T-helper 22 cell (primary cell): ENCODE measurements at regions not wholly inside any gene's neighbourhood (a gene's known extent, or its start where the extent isn't known, plus 50 kb on each side); places are given as distances from the start of the nearest gene placed in this dataset.
"Not testable (repeated sequence)": the region's sequence is repeated elsewhere in the genome, so short reads cannot be mapped to it uniquely, and the experiment has no call there.

Source experiments
- DNase-seq: peaks from one replicate; pipeline ENCODE4 v3.0.0-alpha.2; 2020; ENCODE audit warnings: low read depth

DNA sequence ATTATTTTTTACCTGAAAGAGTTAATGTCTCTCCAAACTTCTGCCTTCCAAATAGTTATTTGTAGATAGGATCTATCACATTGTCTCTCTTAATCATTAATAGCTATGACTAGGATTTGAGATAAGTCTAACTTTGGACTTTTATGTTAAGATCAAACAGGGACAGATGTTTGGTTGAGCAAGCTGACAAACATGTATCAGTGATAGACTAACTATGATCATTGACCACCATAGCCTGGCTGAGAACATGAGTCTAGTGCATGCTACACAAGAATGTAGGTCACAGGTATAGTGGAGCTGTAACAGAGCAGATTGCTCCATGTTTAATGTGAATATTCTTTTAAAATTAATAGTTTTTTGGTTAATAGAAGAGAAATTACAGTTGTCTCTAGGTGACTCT lies 52.0 kb downstream of the SYT15B start:
- DNase-seq = not testable (repeated sequence)

GRCh38 chr10:47710443-47710842 lies 52.9 kb downstream of the SYT15B start:
- DNase-seq = not testable (repeated sequence)

GRCh38 chr10:47705698-47706414 lies 57.5 kb downstream of the SYT15B start:
- DNase-seq = peak; percentile 40

- not testable (repeated sequence) for DNase-seq
Observed at GRCh38 chr10:47701285-47701684, 62.1 kb downstream of the SYT15B start.

DNA sequence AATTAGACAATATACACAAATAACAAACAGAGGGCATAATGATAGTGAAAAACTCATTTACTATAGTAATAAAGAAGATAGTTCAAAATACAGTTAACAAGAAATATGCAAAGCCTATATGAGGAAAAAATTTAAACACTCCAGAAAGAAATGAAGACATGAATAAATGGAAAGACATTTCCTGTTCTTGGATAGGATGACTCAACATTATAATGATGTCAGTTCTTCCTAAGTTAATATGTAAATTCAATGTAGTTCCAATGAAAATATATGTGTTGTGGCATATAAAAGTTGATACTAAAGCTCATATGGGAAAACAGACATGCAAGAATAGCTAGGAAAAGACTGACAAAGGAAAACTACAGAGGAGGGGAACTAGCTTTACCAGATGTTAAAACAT lies 63.5 kb downstream of the SYT15B start:
- not testable (repeated sequence) for DNase-seq

- DNase-seq = not testable (repeated sequence)
Observed at GRCh38 chr10:47696170-47696569, 67.2 kb downstream of the SYT15B start.

- not testable (repeated sequence) for DNase-seq
Observed at GRCh38 chr10:47695149-47695548, 68.2 kb downstream of the SYT15B start.

GRCh38 chr10:47690304-47690703 lies 73.1 kb downstream of the SYT15B start:
- DNase-seq = not testable (repeated sequence)

GRCh38 chr10:47683826-47684475 lies 79.4 kb downstream of the SYT15B start:
- not testable (repeated sequence) for DNase-seq

GRCh38 chr10:47681638-47681990 lies 81.8 kb downstream of the SYT15B start:
- not testable (repeated sequence) for DNase-seq

DNA sequence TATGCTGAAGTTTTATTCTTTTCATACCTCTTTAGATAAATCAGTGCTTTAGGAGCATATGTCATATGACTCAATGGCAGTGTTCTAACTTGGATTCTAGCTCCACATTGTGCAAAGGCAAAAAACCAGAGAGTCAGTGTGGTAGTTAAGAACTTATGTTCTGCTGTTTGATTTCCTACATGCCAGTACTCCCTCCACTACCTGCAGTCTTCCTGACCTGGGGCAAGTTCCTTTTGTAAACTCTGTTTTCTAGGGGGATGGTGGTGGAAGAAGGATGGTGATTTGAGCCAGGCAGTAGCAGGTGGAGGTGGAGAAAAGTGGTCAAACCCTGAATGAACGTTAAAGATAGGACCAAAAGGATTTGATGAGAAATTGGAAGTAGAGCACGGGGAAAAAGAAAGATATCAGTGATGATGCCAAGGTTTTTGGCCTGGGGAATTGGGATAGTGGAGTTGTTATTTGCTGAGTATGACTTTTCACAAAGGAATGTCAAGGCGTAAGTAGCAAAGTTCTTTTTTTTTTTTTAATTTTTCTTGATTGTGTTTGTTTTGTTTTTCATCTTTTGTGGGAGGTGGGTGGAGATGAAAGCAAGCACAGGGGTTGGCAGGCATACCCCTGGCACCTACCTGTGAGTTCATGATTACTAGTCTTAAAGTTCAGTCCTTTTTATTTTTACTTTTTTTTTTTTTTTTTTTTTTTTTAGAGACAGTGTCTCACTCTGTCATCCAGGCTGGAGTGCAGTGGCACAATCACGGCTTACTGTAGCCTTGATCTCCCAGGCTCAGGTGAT lies 82.3 kb downstream of the SYT15B start:
- not testable (repeated sequence) for DNase-seq

DNA sequence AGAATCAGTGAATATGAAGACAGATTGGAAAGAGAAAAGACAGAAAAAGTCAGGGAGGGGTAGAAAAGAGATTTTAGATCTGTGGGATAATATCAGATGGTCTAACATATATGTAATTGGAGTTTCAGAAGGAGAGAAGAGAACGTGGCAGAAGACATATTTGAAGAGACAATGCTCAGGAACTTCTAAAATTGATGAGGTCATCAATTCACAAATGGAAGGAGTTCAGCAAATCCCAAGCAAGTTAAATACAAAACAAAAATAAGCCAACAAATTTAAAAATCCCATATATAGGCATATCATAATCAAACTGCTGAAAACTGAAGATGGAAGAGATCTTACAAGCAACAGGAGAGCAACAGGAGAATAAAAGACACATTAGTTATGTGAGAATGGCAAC lies 87.3 kb downstream of the SYT15B start:
- not testable (repeated sequence) for DNase-seq

- DNase-seq = not testable (repeated sequence)
Observed at GRCh38 chr10:47675577-47675976, 87.8 kb downstream of the SYT15B start.

DNA sequence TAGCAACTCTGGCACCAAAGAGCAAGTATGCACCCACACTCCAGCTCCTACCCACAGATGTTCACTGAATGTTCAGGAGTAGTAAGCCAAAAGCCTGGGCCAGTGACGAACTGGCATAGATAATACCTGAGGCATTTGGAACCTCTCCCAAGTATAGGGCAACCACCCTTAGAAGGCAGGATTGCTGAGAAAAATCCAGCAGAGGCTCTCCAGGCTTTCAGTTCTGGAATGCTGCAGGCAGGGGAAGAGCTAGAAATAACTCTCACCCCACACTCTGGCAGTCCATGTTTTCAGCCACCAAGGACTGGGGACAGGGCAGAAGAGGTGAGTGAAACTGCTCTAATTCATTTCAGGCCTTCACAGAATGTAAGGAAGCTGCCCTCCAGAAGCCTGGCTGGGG lies 90.3 kb downstream of the SYT15B start:
- not testable (repeated sequence) for DNase-seq

GRCh38 chr10:47670857-47671256 lies 92.5 kb downstream of the SYT15B start:
- DNase-seq = not testable (repeated sequence)

DNA sequence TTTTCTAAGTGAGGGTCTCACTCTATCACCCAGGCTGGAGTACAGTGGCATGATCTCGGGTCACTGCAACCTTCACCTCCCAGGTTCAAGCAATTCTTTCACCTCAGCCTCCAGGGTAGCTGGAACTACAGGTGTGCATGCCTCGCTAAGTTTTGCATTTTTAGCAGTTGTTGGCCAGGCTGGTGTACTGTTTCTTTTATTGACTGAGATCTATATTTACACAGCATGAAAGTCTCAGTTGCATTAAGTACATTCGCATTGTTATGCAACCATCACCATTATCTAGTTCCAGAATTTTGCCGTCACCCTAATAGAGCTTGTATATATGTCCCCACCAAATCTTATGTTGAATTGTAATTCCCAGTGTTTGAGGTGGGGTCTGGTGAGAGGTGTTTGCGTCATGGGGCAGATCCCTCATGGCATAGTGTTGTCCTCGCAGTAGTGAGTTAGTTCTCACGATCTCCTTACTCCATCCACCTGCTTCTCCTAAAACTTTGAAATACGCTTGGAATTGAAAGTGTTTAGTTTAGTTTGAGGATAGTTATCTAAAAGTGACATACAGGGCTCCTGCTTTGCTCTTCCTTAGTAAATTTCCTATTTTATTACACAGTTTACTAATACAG lies 101.3 kb downstream of the SYT15B start:
- not testable (repeated sequence) for DNase-seq

- not testable (repeated sequence) for DNase-seq
Observed at GRCh38 chr10:47656732-47657131, 106.7 kb downstream of the SYT15B start.

DNA sequence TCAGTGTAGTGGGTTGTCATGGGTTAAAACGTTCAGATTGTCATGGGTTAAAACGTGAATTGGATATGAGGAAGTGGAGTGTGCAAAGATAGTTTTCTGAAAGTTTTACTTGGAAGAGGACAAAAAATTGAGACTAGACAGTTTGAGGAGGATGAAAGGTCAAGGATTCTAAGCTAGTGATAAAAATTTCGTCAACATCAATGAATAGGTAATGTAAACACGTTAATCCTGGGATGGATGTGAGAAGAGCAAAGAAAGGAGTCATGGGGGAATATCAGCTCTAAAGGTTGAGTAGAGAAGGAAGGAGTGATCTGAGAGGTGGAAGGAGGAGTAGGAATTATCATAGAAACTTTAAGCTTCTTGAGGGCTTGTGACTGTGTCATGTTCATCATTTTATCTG lies 109.2 kb downstream of the SYT15B start:
- not testable (repeated sequence) for DNase-seq

DNA sequence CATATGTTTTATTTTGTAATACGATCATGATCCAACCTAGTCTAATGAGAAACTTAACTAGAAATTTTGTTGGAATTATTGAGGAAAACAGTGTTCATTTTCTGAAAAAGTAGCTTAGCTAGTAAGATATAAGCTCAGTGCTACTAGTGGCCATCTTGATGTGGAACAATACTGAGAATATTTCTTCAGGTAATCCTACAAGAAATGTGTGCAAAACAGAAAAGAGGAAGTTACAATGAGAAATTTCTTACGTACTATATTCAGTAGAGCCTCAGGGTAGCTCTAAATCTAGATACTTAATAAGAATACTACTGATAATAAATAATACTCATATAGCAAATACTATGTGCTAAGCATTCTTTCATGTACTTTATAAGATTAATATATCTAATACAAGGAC lies 114.8 kb downstream of the SYT15B start:
- not testable (repeated sequence) for DNase-seq

DNA sequence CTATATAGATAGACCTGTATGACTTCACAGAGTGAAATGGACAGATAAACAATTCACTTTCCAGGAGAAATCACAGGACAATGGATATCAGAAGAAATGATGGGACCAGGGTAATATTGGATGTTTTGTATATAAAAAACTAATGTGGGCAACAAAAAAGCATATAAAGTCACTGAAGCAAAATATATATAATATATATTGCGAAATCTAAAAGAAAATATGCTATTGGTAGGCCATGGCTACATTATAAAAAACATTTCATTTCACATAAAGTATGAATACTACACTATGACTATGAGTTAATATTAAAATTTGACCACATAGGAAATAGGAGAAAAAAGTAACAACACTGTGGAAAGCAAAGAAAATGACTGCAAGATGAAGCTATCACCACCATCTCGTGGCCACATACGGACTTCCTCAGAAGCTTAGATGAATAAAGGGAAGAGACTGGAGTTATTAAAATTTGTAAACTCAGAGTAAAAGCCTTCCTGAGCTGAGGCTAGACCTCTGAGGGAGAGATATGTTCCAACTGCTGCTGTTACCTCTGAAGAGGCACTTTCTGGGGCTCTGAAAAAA lies 115.8 kb downstream of the SYT15B start:
- DNase-seq = not testable (repeated sequence)

DNA sequence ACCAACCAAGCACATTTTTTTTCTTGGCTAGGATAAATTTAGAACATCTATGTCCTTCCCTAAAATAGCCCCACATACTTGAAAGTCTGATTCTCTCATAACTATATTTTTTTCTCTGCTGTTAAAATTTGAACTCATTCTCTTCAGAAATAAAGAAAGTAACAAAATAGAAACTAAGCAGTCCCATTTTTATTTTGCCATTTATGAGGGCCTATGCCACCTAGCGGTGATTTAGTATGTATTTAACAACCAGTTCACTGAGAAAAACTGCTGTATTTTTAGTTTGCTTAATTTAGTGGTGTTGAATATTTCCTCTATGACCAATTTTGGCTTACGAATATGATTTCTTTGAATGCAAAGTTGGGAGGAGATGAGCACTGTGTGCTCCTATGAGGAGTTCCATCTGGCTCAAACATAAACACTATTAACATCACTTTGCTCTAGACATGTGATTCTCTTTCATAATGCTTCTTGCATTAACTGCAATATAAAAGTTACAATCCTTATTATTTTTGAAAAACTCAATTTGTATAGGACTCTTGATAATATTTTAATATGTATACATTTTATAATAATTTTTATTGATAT lies 116.6 kb downstream of the SYT15B start:
- DNase-seq = not testable (repeated sequence)
